Skin epidermis (tissue), 12 donors: ENCODE measurements at regions not wholly inside any gene's neighbourhood (a gene's known extent, or its start where the extent isn't known, plus 50 kb on each side); places are given as distances from the start of the nearest gene placed in this dataset.

ENCODE experiments used
- H3K27ac ChIP-seq, 21 experiments: fragments of 200-600 bp; sonication (generic) in 11 of 21; one replicate each; pipeline ENCODE4 v1.5.0; 2020; ENCODE audit warnings: mild to moderate bottlenecking in 3 of 21, inconsistent platforms in 2 of 21, moderate library complexity in 2 of 21
- H3K4me3 ChIP-seq, 7 experiments: fragments of 200-600 bp; sonication (generic) in 2 of 7; one replicate each; pipeline ENCODE4 v1.5.0; 2020; ENCODE audit warnings: inconsistent platforms in 2 of 7, mild to moderate bottlenecking in 2 of 7, moderate library complexity in 1 of 7

DNA sequence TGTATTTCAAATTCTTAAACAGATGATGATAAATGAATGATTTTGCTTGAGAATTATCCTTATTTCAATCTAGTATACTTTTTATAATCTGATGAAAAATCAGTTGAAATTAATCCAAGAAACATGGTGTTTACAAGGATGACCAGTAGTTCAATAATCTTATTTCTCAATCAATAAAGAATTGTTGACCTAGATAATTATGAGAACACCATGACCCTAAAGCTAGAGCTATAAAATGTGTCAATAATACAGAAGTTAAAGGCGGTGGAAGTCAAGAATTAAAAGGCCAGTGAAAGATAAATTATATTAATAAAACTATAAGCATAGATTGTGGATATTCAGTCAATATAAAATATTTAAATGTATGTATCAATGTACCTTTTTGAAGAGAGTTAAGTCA lies 667.4 kb upstream of the GCFC2 start:
- H3K4me3 ChIP-seq, result no peak overlapping the region
- no peak overlapping the region for H3K27ac ChIP-seq

- Histone ChIP-seq H3K4me3 (no peak overlapping the region), H3K27ac (no peak overlapping the region)
These were observed 630.7 kb upstream of the GCFC2 start for GRCh38 chr2:76341439-76341838.

DNA sequence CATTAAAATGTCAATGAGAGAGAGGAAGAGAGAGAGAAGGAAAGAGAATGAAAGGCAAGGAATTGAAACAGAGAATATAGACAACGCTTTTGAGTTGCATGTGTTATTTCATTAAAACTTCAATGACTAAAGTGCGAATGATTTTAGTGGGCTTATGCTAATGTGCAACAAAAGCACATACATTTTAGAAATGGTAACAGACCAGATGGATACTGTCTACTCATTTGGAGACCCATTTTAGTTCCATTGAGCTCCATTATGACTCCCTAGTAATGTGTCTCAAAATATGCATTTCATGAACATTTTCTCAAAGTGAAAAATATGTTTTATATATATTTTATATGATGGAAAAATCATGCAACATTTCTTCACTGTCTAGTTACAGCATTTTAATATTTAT lies 622.2 kb upstream of the GCFC2 start:
- Histone ChIP-seq H3K27ac (no peak overlapping the region), H3K4me3 (no peak overlapping the region)

DNA sequence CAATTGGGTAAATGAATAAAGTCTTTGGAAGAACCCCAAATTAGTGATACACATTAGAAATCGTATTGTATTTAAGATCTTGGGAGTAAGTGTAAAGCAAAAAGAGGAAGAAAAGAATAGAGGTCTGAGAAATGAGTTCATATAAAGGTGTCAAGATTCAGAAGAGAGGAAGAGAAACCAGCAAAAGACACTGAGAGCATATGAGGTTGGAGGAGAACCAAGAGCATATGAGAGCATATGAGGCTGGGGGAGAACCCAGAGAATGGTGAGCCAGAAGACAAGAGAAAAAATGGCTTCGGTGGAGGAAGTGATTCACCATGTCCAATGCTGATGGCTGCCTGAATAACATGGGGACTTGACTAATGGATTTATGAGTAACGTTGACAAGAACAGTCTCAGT lies 620.1 kb upstream of the GCFC2 start:
- H3K27ac ChIP-seq, result no peak overlapping the region
- H3K4me3 ChIP-seq, result no peak overlapping the region

- Histone ChIP-seq H3K27ac (no peak overlapping the region), H3K4me3 (no peak overlapping the region)
These were observed 615.9 kb upstream of the GCFC2 start for GRCh38 chr2:76326636-76327035.

- no peak overlapping the region for H3K4me3 ChIP-seq
These were observed 612.7 kb upstream of the GCFC2 start for GRCh38 chr2:76323381-76323780.

GRCh38 chr2:76320716-76321115 lies 610.0 kb upstream of the GCFC2 start:
- no peak overlapping the region for H3K27ac ChIP-seq
- H3K4me3 ChIP-seq, result no peak overlapping the region

More at GRCh38 chr2:76323381-76323780, 612.7 kb upstream of the GCFC2 start:
- no peak overlapping the region for H3K27ac ChIP-seq

DNA sequence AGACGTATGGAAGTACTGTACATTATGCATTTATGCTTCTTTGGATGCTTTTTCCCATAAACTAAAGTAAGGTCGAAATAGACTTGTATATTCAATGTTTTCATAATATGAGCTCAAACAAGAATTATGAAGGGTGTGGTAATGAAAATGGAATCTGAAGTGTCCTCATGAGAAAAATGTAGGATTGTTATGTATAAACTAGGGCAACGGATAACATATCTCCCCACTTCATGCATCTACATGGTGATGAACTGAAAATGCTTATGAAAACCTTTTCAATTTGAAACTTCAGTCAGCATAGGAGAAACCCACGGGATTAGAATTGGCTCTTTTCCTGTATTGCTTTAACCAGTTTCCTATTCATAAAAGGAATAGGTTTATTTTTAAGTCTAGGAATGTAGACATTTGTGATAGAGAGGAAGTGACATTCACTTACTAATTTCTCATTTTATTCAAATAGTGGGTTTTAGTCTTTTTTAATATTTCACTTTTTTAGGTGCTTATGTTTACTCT lies 608.2 kb upstream of the GCFC2 start:
- Histone ChIP-seq H3K4me3 (no peak overlapping the region), H3K27ac (peak overlapping the region in 1 of 21 experiments; percentile 8)

DNA sequence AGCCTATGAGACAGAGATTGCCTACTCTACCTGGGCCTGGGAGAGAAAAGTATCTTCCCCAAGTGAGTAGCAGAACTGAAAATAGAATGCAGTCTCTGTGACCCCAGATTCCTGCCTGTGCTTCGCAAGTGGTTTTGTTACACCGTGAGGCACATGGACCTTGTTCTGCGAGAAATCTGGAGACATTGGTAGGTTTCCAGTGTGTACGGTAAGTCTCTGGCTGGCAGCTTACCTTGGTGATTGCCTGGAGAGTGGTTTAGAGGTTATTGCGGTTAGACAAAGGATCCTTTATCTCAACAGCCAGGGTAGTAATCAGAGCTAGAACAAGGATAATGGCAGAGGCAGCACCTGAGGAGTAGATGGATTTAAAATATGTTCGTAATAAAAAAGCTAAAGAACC lies 606.0 kb upstream of the GCFC2 start:
- Histone ChIP-seq H3K27ac (peak overlapping the region in 1 of 21 experiments; percentile 62), H3K4me3 (no peak overlapping the region)

DNA sequence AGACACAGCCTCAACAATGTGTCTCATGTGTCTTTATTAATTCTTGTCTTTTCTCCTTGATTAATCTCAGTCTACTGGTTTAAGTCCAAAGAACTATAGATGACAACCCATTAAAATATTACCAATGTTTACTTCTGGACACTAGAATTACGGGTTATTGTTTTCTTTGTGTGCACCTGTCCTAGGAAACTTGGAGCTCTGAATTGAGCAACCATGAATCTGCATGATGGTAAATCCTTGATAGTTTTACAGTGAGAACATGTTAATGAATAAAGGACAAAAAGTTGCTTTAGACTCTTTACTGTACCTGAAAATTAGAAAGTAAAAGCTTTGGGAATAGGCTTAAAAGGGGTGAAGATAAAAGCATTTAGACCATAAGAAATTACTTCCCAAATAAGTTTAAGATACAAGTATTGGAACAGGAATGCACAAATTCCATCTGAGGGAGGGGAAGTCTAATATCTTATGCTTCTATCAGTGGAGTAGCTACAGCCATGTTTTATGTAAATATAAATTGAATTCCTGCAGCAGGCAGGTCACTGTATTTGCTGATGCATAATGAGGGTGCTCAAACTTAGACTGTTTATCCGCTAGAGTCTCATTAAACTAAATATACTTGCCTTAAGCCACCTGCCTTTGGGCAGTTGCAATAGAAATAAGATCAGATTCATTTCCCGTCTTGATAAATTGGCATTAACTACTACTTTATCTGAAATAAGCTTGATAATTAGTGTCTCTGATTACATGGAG lies 603.7 kb upstream of the GCFC2 start:
- no peak overlapping the region for H3K4me3 ChIP-seq
- peak overlapping the region in 1 of 21 experiments; percentile 34 for H3K27ac ChIP-seq

DNA sequence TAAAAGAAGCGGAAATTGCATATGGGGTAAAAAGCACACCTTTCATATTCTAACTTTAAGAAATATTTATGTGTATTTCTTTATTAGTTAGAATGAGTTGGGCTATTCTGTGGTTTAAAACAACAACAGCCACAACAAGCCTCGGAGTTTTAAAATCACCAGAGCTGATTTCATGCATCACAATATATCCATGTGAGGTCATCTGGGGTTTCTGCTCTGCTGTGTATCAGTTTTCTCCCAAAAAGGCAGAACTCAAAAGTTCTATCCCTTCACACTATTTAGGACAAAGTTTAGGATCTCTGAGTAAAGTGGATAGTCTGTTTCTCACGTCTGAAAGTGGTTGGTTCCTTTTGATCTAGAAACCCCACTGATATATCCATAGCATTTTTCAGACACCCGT lies 601.5 kb upstream of the GCFC2 start:
- Histone ChIP-seq H3K27ac (peak overlapping the region in 1 of 21 experiments; percentile 1), H3K4me3 (no peak overlapping the region)

DNA sequence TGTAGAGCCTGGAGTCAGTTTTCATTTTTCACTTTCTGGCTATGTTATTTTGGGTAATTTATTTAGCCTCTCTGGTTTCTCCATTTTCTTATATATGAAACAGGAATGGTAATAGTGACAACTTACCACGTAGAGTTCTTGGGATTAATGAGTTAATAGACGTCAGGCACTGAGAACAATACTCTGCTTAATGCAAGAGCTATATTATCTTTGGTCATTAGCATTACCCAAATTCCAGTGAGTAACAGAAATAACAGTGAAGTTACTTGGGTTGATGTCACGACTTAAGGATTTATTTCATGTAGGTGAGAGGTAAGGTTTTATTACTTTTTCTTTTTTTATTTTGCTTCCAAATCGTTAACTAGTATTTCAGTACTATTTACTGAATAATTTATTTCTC lies 601.0 kb upstream of the GCFC2 start:
- Histone ChIP-seq H3K27ac (no peak overlapping the region), H3K4me3 (no peak overlapping the region)

DNA sequence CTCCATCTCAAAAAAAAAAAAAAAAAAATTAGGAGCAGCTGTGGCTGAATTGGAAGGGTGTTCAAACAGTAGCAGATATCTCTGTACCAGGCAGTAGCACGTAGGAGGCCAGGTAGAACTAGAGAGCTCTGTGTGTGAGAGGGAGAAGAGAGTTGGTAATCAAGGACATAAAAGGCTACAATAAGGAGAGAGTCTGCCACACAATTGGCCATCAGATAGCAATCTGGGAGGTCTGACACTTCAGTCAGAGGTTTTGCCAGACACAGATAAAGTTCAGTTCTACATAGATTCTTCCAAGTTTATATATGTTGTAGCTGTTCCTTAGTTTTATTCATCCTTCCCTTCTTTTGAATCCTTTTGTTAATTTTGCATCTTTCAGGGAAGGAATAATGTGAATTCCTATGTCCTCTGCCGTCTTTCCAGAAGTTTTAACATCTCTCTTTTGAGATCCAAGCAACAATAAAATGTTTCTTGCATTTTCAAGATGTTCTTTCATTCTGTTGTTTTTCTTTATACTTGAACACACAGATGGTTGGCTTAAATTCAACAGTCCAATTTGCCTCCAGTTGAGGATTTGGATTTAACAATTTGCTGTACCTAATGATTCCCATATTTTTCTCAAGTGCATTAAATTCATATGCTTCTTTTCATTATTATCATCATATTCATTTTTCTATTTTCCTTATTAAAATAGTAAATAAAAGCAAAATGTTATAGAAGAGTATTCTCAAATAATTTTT lies 600.3 kb upstream of the GCFC2 start:
- Histone ChIP-seq H3K27ac (no peak overlapping the region), H3K4me3 (no peak overlapping the region)

GRCh38 chr2:76307495-76307894 lies 596.8 kb upstream of the GCFC2 start:
- no peak overlapping the region for H3K4me3 ChIP-seq
- no peak overlapping the region for H3K27ac ChIP-seq

DNA sequence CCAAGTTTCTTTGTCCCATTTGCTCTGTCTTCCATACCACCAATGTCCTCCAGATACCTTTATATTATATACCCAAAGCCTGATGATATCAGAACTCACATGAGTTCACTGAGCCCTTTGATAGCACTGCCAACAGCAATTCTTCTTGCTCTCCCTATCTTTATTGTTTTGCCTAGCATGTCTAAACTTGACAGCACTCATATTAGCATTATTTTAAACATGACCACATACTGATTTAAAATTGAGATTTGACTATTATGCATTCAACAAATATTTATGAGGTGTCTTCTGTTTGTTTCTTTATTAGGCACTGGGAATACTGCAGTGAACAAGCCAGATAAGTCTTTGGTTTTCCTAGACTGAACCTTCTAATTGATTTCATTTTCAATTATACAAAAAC lies 587.3 kb upstream of the GCFC2 start:
- H3K27ac ChIP-seq, result no peak overlapping the region
- H3K4me3 ChIP-seq, result no peak overlapping the region

DNA sequence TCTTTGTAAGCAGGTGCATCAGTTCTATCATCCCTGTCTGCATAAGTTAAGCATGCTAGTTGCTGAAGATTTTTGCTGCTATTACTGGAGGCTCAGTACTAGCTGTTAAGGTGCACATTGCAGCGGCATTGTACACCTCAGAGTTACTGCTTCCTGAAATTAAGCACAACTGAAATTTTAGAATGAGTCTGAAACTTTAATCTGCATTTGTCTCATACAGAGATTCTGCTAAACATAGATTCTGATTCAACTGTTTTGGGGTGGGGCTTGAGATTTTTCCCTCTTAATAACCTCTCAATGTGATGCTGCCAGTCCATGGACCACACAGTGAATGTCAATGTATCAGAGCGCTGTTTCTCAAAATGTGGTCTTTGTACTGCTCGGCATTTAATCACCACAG lies 585.7 kb upstream of the GCFC2 start:
- H3K4me3 ChIP-seq, result no peak overlapping the region
- no peak overlapping the region for H3K27ac ChIP-seq

- no peak overlapping the region for H3K4me3 ChIP-seq
- no peak overlapping the region for H3K27ac ChIP-seq
These were observed 585.0 kb upstream of the GCFC2 start for GRCh38 chr2:76295762-76296161.

- Histone ChIP-seq H3K27ac (no peak overlapping the region), H3K4me3 (no peak overlapping the region)
These were observed 577.9 kb upstream of the GCFC2 start for GRCh38 chr2:76288598-76288997.

- H3K4me3 ChIP-seq, result no peak overlapping the region
These were observed 577.4 kb upstream of the GCFC2 start for GRCh38 chr2:76288146-76288545.

DNA sequence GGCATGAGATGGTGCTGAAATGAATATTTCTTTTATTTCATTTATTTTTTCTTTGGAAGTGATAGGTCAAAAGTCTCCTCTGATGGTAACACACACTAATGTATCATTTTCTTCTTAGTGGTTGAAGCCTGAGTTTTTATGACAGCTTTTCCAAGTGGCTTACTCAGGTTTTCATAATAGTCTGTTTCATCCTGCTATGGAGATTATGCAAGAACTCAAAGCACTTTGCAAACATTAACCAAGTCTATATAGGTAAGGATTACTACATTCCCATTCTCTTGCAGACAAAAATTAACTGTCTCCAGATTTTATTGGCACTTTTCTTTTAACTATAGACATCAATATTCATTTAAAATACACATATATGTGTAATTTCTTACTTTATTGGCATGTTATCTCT lies 572.6 kb upstream of the GCFC2 start:
- Histone ChIP-seq H3K27ac (no peak overlapping the region), H3K4me3 (no peak overlapping the region)

More at GRCh38 chr2:76288146-76288545, 577.4 kb upstream of the GCFC2 start:
- no peak overlapping the region for H3K27ac ChIP-seq

GRCh38 chr2:76281156-76281841 lies 570.6 kb upstream of the GCFC2 start:
- Histone ChIP-seq H3K4me3 (no peak overlapping the region), H3K27ac (no peak overlapping the region)
